Activated CD8-positive, alpha-beta memory T cell treated with anti-CD3 and anti-CD28 coated beads, Interleukin-2, amount 50 U/mL, for 48 hours (primary cell): ENCODE measurements at regions not wholly inside any gene's neighbourhood (a gene's known extent, or its start where the extent isn't known, plus 50 kb on each side); places are given as distances from the start of the nearest gene placed in this dataset.
"Not testable (repeated sequence)": the region's sequence is repeated elsewhere in the genome, so short reads cannot be mapped to it uniquely, and the experiment has no call there.

Experiments used
- DNase-seq: peaks from one replicate; pipeline ENCODE4 v3.0.0-alpha.2; 2020

DNA sequence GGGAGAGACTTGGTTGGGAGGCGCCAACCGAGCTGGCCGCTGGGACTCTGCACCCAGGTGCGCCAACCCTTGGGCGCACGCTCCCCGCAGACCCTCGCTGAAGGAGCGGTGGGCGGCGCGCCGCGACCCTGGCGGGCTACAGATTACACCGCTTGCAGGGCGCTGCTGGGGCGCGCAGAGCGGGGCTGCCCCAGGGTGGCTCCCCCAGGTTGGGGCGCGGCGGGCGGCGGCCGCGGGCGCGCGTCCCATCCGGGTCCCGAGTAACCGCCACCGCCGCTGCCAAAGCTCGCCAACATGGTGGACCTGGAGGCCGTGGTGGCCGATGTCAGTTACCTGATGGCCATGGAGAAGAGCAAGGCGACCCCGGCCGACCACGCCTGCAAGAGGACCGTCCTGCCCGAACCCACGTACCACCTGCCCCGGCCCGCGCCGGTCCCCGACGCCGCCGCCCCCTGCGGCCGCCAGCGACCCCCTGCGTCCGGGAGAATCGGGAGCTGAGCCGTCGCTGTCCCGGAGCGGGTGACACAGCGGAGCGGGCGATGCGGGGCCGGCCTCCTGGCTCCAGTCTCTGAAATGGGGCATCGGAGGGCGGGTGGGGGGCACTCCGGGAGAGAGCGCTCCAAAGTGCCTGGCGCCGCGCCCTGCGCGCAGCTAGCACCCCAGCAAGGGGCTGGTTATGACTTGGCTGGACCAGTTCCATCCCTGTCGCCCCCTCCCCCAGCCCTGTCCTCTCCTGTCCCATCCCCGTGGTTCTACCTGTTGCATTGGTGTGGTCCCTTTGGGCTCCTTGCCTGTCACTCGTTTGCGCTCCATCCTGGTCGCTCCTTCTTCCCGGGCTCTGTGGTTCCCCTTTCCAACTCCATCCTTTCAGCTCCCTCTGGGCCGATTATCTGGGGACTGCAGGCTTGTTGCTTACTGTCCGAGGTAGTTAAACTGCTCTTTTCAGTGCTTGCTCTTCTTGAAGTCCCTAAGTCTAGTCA, 143.3 kb upstream of the GRK3 start:
- DNase-seq, result peak; percentile 51

DNA sequence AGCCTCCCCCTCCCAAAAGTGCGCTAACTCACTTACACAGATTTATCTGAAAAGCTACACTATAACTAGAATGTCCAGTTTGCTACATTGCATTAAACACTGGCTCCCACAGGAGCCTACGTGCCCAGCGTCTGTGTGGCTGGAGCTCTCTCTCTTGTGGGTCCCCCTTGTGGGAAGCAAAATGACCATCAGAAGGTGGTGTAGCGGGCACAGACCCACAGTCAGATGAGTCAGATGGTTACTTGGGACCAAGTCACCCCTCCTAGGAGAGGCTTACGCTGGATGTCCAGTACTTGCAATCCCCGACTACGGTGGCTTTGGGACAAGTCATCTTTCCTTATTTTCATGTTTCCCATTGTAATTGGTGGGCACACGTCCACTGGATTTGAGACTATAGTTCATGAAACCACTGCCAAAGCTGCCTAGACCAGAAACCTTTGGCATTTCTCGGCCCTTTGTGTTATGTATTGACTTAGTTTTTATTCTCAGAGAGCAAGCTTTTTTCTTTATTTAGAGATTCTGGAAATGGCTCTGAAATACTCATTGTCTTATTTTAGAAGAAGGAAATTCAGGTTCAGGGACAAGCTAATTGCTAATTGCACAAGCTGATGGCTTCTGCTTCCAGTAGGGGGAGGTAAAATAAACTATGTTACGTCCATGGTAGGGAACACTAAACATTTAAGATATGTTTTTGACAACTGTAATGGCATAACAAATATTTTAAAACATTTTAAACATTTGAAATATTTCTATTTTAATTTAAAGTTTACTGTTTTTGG, 137.8 kb upstream of the GRK3 start:
- DNase-seq, result not testable (repeated sequence)

DNA sequence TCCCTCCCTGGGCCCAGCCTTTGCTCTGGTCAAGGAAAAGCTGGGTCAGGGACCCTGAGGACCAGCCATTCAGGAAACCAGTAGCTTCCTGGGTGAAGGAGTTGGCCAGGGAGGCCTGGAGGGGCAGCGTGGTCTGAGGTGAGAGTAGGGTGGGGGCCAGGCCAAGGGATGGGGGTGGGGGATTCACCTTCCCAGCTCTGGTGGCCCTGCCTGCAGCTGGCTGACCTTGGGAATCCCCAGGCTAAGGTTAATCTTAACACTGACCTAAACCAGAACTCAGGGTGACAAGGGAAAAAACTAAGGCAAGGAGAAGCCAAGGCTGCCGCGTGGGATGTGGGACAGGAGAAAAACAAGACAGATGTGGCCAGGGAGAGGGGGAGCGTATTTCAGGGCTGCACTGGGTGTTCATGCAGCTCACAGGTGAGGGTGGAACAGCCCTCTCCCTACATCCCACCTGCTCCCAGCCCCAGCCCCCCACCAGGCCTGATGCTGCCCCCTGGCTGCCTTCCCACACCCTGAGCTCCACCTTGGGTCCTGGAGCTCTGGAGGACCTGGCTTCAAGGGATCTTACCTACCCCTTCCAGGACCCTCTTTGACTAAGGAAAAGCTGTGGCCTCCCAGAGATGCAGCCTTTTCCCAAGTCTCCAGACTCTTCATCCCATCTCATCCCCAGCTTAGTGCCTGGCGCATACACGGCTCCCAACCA, 132.7 kb upstream of the GRK3 start:
- not testable (repeated sequence) for DNase-seq

- DNase-seq, result not testable (repeated sequence)
These were observed 131.0 kb upstream of the GRK3 start for GRCh38 chr22:25433381-25433970.

GRCh38 chr22:25437414-25438160, 126.9 kb upstream of the GRK3 start:
- DNase-seq, result no peak

DNA sequence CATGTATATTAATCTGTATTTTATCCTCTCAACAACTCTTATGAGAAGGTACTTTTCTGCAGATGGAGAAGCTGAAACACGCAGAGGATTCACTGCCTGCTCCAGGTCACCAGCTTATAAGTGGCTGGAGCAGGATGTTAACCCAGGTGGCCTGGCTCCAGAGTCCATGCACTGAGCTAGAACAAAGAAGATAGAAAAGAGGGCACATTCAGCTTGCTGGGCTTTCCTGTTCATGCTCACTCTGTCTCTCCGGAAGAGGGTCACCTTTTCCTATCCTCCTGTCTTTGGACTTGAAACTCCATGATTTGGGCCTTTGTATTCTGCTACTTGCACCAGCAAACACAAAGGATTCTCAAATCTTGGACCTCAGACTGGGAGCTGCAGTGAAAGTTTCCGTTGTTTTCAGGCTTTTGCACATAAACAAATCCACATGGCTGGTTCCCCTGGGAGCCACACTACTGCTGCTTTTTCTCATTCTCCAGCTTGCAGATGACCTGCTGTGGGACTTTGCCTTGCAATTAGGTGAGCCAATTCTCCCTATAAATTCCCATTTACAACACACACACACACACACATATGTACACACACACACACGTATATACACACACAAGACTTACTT, 117.3 kb upstream of the GRK3 start:
- DNase-seq, result no peak

- peak; percentile 98 for DNase-seq
These were observed 116.6 kb upstream of the GRK3 start for GRCh38 chr22:25447686-25448434.

DNA sequence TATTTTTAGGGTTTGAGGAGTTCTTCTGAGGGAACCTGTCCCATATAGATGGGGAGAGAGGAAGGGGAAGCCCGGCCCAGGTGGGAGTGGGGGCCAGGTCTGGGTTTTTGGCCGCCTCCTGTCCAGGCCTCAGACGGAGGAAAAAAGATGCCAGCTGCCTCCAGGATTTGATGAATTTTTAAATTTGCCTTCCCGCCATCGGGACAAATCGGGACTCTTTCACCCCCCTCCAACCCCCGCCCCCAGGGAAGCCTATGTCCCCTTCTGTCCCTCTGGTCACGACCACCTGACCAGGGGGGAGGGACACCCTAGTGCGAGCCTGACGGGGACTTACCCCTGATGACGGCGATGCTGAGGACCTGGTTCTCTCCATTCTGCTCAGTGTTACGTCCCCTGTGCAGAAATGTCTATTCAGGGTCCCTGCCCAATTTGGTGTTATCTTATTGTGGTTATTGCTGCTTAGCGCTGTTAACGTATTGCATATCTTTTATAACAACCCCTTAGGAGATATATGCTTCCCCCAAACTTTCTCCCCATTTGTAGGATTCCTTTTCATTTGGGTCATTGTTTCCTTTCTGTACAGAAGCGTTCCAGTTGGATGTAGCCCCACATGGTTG, 115.9 kb upstream of the GRK3 start:
- DNase-seq, result peak; percentile 61

DNA sequence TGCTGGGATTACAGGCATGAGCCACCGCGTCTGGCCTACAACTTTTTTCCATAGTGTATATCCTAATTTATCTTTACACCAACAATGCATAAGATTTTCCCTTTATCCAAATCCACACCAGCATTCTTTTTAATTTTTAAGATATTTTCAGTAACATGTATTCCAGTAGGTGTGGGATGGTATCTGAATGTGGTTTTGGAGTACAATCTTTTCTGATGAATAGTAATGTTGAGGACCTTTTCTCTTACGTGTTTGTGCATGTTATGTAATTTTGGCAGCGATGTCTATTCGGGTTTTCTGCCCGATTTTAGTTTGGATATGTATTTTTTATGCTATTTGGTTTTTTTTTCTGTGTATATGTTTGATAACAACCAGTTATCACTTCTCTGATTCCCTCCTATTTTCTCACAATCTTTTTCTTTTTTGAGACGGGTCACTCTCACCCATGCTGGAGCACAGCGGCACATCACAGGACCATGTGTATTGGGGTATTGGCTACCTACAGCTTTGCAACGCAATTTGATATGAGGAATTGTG, 114.6 kb upstream of the GRK3 start:
- peak; percentile 7 for DNase-seq

GRCh38 chr22:25451480-25452114, 112.9 kb upstream of the GRK3 start:
- DNase-seq, result no peak

DNA sequence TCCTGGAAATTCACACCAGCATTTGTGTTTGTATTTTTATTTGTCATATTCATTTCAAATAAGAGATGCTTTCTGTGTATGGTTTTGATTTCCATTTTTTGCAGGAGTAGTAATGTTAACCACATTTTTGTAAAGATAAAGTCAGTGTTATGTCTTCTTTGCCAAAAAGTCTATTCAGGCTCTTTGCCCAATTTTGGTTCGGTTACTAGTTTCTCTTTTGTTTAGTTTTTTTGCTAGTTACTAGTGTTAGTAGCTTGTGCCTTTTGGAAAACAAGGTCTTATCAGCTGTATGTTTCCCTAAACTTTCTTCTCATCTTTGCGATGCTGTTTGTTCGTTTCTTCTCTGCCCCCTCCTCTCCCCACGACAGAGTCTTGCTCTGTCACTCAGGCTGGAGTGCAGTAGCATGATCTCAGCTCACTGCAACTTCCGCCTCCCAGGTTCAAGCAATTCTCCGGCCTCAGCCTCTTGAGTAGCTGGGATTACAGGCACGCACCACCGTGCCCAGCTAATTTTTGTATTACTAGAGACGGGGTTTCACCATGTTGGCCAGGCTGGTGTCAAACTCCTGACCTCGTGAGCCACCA, 112.3 kb upstream of the GRK3 start:
- DNase-seq, result no peak

DNA sequence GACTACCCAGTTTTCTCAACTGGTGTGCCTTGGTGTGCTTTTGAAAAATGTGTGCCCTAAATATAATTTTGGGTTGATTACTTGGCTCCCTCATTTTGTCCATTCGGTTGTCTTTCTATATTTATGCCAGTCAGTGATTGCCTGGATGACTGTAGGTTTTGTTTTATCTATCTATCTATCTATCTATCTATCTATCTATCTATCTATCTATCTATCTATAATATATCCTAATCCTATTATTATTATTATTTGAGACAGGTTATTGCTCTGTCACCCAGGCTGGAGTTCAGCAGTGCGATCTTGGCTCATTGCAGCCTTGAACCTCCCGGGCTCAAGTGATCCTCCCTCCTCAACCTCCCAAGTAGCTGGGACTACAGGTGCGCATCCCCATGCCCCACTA, 111.4 kb upstream of the GRK3 start:
- no peak for DNase-seq

GRCh38 chr22:25453557-25453956, 110.9 kb upstream of the GRK3 start:
- DNase-seq, result no peak

DNA sequence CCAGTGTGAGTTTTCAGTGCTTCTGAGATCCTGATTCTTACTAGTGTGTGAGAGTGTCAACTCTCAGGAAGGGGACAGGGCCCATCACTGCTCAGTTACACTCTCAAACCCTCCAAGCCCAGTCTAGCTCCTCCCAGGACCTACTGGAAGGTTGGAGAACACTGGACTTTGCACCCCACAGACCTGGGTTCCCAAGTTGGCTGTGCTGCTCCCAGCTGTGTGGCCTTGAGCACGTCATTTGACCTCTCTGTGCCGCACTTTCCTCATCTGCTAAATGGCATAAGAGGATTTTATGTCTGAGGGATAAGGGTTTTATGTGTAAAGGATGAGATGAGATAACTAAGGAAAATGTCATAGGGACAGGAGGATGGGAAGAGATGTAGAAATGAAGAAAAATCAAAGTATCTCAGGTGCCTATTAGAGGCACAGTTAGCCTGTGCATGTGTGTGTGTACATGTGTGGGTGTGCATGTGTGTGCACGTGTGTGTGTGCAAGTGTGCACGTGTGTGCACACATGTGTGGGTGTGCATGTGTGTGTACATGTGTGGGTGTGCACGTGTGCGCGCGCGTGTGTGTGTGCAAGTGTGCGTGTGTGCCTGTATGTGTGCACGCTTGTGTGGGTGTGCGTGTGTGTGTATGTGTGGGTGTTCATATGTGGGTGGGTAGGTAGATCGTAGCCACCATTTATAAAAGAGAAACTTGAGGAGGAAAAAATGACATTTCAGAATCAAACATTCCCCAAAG, 108.0 kb upstream of the GRK3 start:
- DNase-seq, result not testable (repeated sequence)

- not testable (repeated sequence) for DNase-seq
These were observed 105.8 kb upstream of the GRK3 start for GRCh38 chr22:25458631-25459030.

DNA sequence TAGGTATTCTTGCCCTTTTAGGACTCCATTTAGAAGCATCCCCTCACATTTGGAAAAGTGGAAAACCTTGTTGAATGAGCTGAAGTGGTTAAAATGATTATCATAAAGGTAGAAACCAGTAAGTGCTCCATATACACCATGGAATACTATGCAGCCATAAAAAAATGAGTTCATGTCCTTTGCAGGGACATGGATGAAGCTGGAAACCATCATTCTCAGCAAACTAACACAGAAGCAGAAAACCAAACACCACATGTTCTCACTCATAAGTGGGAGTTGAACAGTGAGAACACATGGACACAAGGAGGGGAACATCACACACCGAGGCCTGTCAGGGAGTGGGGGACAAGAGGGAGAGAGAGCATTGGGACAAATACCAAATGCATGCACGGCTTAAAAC, 103.8 kb upstream of the GRK3 start:
- DNase-seq, result not testable (repeated sequence)

- no peak for DNase-seq
These were observed 103.2 kb upstream of the GRK3 start for GRCh38 chr22:25461301-25461700.
